Peyer's patch (tissue), 4 donors: ENCODE measurements at regions not wholly inside any gene's neighbourhood (a gene's known extent, or its start where the extent isn't known, plus 50 kb on each side); places are given as distances from the start of the nearest gene placed in this dataset.

ENCODE experiments used
- DNase-seq, 3 donors: peaks; one replicate each; pipeline ENCODE4 v3.0.0-alpha.2; 2017 to 2019
- H3K27ac ChIP-seq, 4 donors: fragments of 200-600 bp; sonication (generic); one replicate each; pipeline ENCODE4 v1.5.1; 2016 to 2019
- H3K27me3 ChIP-seq, 2 donors: fragments of 200-600 bp; sonication (generic); one replicate each; pipeline ENCODE4 v1.5.1; 2019
- H3K36me3 ChIP-seq, 3 donors: fragments of 200-600 bp; sonication (generic); one replicate each; pipeline ENCODE4 v1.5.1; 2016 to 2019
- H3K4me1 ChIP-seq, 4 donors: fragments of 200-600 bp; sonication (generic); one replicate each; pipeline ENCODE4 v1.5.1; 2016 to 2019
- H3K4me3 ChIP-seq, 4 donors: fragments of 200-600 bp; sonication (generic); 1 replicate in 3 of 4; 2 replicates in 1 of 4; pipeline ENCODE4 v1.5.1; 2016 to 2019; ENCODE audit warnings: mild to moderate bottlenecking in 1 of 4
- H3K9me3 ChIP-seq, 4 donors: fragments of 200-600 bp; sonication (generic); one replicate each; pipeline ENCODE4 v1.5.1; 2016 to 2019; ENCODE audit warnings: mild to moderate bottlenecking in 1 of 4
- POLR2A ChIP-seq, 2 donors: fragments of 450-650 bp; IDR thresholded peaks; one replicate each; pipeline ENCODE4 v1.5.1; 2017; ENCODE audit warnings: antibody characterized with exemption in 2 of 2, mild to moderate bottlenecking in 2 of 2, moderate library complexity in 2 of 2
- TF ChIP-seq, protein P1 (sequence below), 6 experiments: fragments of 450-650 bp in 4 of 6; fragments of 200-600 bp in 2 of 6; sonication (generic) in 1 of 6; IDR thresholded peaks; one replicate each; pipeline ENCODE4 v1.5.1; 2017 to 2019; ENCODE audit warnings: antibody characterized with exemption in 6 of 6, mild to moderate bottlenecking in 3 of 6, moderate library complexity in 1 of 6

DNA sequence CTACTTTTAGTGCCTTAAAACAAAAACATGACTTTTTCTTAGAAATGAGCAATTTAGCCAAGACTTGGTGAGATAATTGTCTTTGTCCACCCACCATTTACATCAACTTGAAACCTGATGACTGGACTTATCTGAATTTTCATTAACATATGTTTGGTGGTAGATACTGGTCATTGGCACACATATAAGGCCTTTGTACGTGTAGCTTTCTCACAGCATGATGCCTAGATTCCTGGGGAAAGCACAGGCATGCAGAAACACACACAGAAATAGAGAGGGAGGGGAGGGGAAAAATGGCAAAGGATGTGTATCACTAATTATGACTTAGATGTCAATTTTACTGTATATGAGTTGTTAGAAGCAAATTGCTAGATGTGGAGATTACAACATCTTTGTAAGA lies 488.4 kb downstream of the NXPH1 start:
- H3K27me3 ChIP-seq, result no peaks in the 10 kb centered on the region
- TF ChIP-seq, protein P1, sequence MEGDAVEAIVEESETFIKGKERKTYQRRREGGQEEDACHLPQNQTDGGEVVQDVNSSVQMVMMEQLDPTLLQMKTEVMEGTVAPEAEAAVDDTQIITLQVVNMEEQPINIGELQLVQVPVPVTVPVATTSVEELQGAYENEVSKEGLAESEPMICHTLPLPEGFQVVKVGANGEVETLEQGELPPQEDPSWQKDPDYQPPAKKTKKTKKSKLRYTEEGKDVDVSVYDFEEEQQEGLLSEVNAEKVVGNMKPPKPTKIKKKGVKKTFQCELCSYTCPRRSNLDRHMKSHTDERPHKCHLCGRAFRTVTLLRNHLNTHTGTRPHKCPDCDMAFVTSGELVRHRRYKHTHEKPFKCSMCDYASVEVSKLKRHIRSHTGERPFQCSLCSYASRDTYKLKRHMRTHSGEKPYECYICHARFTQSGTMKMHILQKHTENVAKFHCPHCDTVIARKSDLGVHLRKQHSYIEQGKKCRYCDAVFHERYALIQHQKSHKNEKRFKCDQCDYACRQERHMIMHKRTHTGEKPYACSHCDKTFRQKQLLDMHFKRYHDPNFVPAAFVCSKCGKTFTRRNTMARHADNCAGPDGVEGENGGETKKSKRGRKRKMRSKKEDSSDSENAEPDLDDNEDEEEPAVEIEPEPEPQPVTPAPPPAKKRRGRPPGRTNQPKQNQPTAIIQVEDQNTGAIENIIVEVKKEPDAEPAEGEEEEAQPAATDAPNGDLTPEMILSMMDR (IDR thresholded peaks at IDR 0.05), result no peak
- TF ChIP-seq POLR2A (IDR thresholded peaks at IDR 0.05), result no peak
- H3K36me3 ChIP-seq, result no peaks in the 10 kb centered on the region
- no peaks in the 10 kb centered on the region for H3K4me1 ChIP-seq
- H3K27ac ChIP-seq, result no peak overlapping the region
- peaks cover 0 to 2% (median 0%) of the 10 kb centered on the region in 4 donors for H3K9me3 ChIP-seq
- no peak overlapping the region for H3K4me3 ChIP-seq
- DNase-seq, result no peak

GRCh38 chr7:8922726-8923125 lies 489.3 kb downstream of the NXPH1 start:
- no peaks in the 10 kb centered on the region for H3K4me1 ChIP-seq
- H3K27ac ChIP-seq, result no peak overlapping the region
- DNase-seq, result no peak
- no peaks in the 10 kb centered on the region for H3K36me3 ChIP-seq
- TF ChIP-seq, protein P1 (IDR thresholded peaks at IDR 0.05), result no peak
- no peak for TF ChIP-seq POLR2A (IDR thresholded peaks at IDR 0.05)
- H3K9me3 ChIP-seq, result peaks cover 0 to 2% (median 0%) of the 10 kb centered on the region in 4 donors
- H3K4me3 ChIP-seq, result no peak overlapping the region
- H3K27me3 ChIP-seq, result no peaks in the 10 kb centered on the region

GRCh38 chr7:8923164-8923806 lies 489.9 kb downstream of the NXPH1 start:
- TF ChIP-seq, protein P1 (IDR thresholded peaks at IDR 0.05), result no peak
- no peak for TF ChIP-seq POLR2A (IDR thresholded peaks at IDR 0.05)
- no peak overlapping the region for H3K27ac ChIP-seq
- no peaks in the 10 kb centered on the region for H3K4me1 ChIP-seq
- peaks cover 0 to 2% (median 0%) of the 10 kb centered on the region in 4 donors for H3K9me3 ChIP-seq
- no peaks in the 10 kb centered on the region for H3K36me3 ChIP-seq
- H3K4me3 ChIP-seq, result no peak overlapping the region
- DNase-seq, result no peak
- H3K27me3 ChIP-seq, result no peaks in the 10 kb centered on the region

- Histone ChIP-seq H3K9me3 (no peaks in the 10 kb centered on the region), H3K27me3 (no peaks in the 10 kb centered on the region), H3K4me3 (no peak overlapping the region), H3K27ac (no peak overlapping the region), H3K36me3 (no peaks in the 10 kb centered on the region), H3K4me1 (no peaks in the 10 kb centered on the region)
- TF ChIP-seq, protein P1 (IDR thresholded peaks at IDR 0.05), result no peak
- TF ChIP-seq POLR2A (IDR thresholded peaks at IDR 0.05), result no peak
- no peak for DNase-seq
These were observed 498.7 kb downstream of the NXPH1 start for GRCh38 chr7:8931906-8932646.

DNA sequence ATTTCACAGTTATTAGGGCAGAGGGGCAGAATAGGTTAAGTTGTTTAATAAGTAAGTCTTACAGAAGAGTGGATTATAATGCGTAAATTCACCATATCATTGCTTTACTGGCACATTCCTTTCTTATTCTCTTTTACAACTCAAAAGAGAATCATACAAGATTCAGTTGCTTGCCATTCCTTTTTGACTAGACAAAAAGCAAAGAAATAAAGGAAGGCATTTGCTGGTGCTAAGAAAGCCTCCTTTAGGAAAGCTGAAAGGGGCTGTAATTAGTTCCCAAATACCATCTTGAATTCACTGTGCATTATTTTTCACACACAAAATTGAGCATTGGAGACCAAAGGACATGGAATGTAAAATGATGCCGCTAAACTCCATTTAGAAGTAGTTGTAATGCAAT lies 499.3 kb downstream of the NXPH1 start:
- Histone ChIP-seq H3K36me3 (no peaks in the 10 kb centered on the region), H3K4me3 (no peak overlapping the region), H3K27ac (no peak overlapping the region), H3K4me1 (no peaks in the 10 kb centered on the region), H3K9me3 (no peaks in the 10 kb centered on the region), H3K27me3 (no peaks in the 10 kb centered on the region)
- no peak for TF ChIP-seq POLR2A (IDR thresholded peaks at IDR 0.05)
- TF ChIP-seq, protein P1 (IDR thresholded peaks at IDR 0.05), result no peak
- DNase-seq, result no peak
